Smooth muscle cell (in vitro differentiated cells): ENCODE measurements at regions not wholly inside any gene's neighbourhood (a gene's known extent, or its start where the extent isn't known, plus 50 kb on each side); places are given as distances from the start of the nearest gene placed in this dataset.

Experiments
- DNase-seq: peaks from one replicate; lab custom pipeline; 2025; ENCODE audit not compliant: unreplicated experiment; lab: John Stamatoyannopoulos, UW
- H2AFZ ChIP-seq: fragments of 200-600 bp; sonication (generic); 2 replicates; pipeline ENCODE4 v1.6.0; 2016; ENCODE audit warnings: antibody characterized with exemption, low read depth, mild to moderate bottlenecking
- H3F3A ChIP-seq: fragments of 200-600 bp; sonication (generic); 2 replicates; pipeline ENCODE4 v1.6.0; 2017; ENCODE audit warnings: antibody characterized with exemption, low read depth
- H3K27ac ChIP-seq: fragments of 200-600 bp; sonication (generic); 2 replicates; pipeline ENCODE4 v1.5.1; 2016; ENCODE audit warnings: low read depth, mild to moderate bottlenecking
- H3K27me3 ChIP-seq: fragments of 200-600 bp; sonication (generic); 2 replicates; pipeline ENCODE4 v1.6.1; 2016; ENCODE audit warnings: low read depth, mild to moderate bottlenecking
- H3K36me3 ChIP-seq: fragments of 200-600 bp; sonication (generic); 2 replicates; pipeline ENCODE4 v1.5.1; 2016; ENCODE audit warnings: low read depth
- H3K4me1 ChIP-seq: fragments of 200-600 bp; sonication (generic); 2 replicates; pipeline ENCODE4 v1.5.1; 2016; ENCODE audit warnings: low read depth
- H3K4me2 ChIP-seq: fragments of 200-600 bp; sonication (generic); 2 replicates; pipeline ENCODE4 v1.6.0; 2016; ENCODE audit warnings: mild to moderate bottlenecking
- H3K4me3 ChIP-seq: fragments of 200-600 bp; sonication (generic); 2 replicates; pipeline ENCODE4 v1.5.1; 2016; ENCODE audit warnings: mild to moderate bottlenecking
- H3K79me2 ChIP-seq: fragments of 200-600 bp; sonication (generic); 2 replicates; pipeline ENCODE4 v1.6.0; 2016; ENCODE audit warnings: low read depth, mild to moderate bottlenecking
- H3K9ac ChIP-seq: fragments of 200-600 bp; sonication (generic); 2 replicates; pipeline ENCODE4 v1.6.0; 2016; ENCODE audit warnings: low read depth
- H3K9me3 ChIP-seq: fragments of 200-600 bp; sonication (generic); replicated peaks from 2 replicates; pipeline ENCODE4 v1.5.1; 2016; ENCODE audit warnings: low read depth
- H4K20me1 ChIP-seq: fragments of 200-600 bp; sonication (generic); 2 replicates; pipeline ENCODE4 v1.6.0; 2016; ENCODE audit warnings: low read depth
- CTCF ChIP-seq: fragments of 200-600 bp; sonication (generic); IDR thresholded peaks from 2 replicates; pipeline ENCODE4 v1.5.1; 2017; ENCODE audit warnings: borderline replicate concordance, mild to moderate bottlenecking, antibody characterized with exemption; ENCODE audit not compliant: insufficient read depth, poor library complexity, severe bottlenecking
- WGBS: methylation state at CpG from one replicate; pipeline ENCODE4 v1.1.7; 2016; ENCODE audit warnings: low lambda C conversion rate; 5-methylcytosine and 5-hydroxymethylcytosine counted together

GRCh38 chr18:37812961-37813360, 247.4 kb upstream of the CELF4 start:
- H3K4me1 ChIP-seq: no peaks in the 10 kb centered on the region
- H3K36me3 ChIP-seq: no peaks in the 10 kb centered on the region
- H3F3A ChIP-seq: no peaks in the 10 kb centered on the region
- no peak for DNase-seq
- no peaks in the 10 kb centered on the region for H3K79me2 ChIP-seq
- H3K9me3 ChIP-seq: no peaks in the 10 kb centered on the region
- no peaks in the 10 kb centered on the region for H3K27me3 ChIP-seq
- H3K4me2 ChIP-seq: no peak overlapping the region
- WGBS: 82% methylated on average over 3 of the region's 3 CpGs
- H3K9ac ChIP-seq: no peak overlapping the region
- TF ChIP-seq CTCF: no peak
- no peaks in the 10 kb centered on the region for H4K20me1 ChIP-seq
- no peak overlapping the region for H2AFZ ChIP-seq
- H3K4me3 ChIP-seq: no peak overlapping the region
- H3K27ac ChIP-seq: no peak overlapping the region

- TF ChIP-seq CTCF: no peak
- Histone ChIP-seq H3K27ac (no peak overlapping the region), H3K4me1 (no peaks in the 10 kb centered on the region), H3K36me3 (no peaks in the 10 kb centered on the region), H3F3A (no peaks in the 10 kb centered on the region), H3K9ac (no peak overlapping the region), H3K4me3 (no peak overlapping the region), H3K9me3 (no peaks in the 10 kb centered on the region), H2AFZ (no peak overlapping the region), H3K27me3 (no peaks in the 10 kb centered on the region), H3K4me2 (no peak overlapping the region), H4K20me1 (no peaks in the 10 kb centered on the region), H3K79me2 (no peaks in the 10 kb centered on the region)
- 94% methylated on average over 8 of the region's 8 CpGs for WGBS
- DNase-seq: no peak
These were observed 240.3 kb upstream of the CELF4 start for GRCh38 chr18:37805773-37806404.

- H3K4me1 ChIP-seq: no peaks in the 10 kb centered on the region
- no peak overlapping the region for H2AFZ ChIP-seq
- H3K36me3 ChIP-seq: no peaks in the 10 kb centered on the region
- H3K4me3 ChIP-seq: no peak overlapping the region
- no peak for DNase-seq
- H3K27me3 ChIP-seq: no peaks in the 10 kb centered on the region
- no peak overlapping the region for H3K4me2 ChIP-seq
- H3K9ac ChIP-seq: no peak overlapping the region
- 95% methylated on average over 6 of the region's 6 CpGs for WGBS
- no peaks in the 10 kb centered on the region for H3F3A ChIP-seq
- H3K9me3 ChIP-seq: no peaks in the 10 kb centered on the region
- no peak for TF ChIP-seq CTCF
- H3K27ac ChIP-seq: no peak overlapping the region
- no peaks in the 10 kb centered on the region for H3K79me2 ChIP-seq
- H4K20me1 ChIP-seq: no peaks in the 10 kb centered on the region
These were observed 231.3 kb upstream of the CELF4 start for GRCh38 chr18:37796823-37797349.

GRCh38 chr18:37787452-37787851, 221.9 kb upstream of the CELF4 start:
- H4K20me1 ChIP-seq: no peaks in the 10 kb centered on the region
- no peaks in the 10 kb centered on the region for H3K9me3 ChIP-seq
- DNase-seq: no peak
- no peak overlapping the region for H3K27ac ChIP-seq
- H3K79me2 ChIP-seq: no peaks in the 10 kb centered on the region
- H3K36me3 ChIP-seq: no peaks in the 10 kb centered on the region
- no peak for TF ChIP-seq CTCF
- H3F3A ChIP-seq: no peaks in the 10 kb centered on the region
- H3K4me1 ChIP-seq: peaks cover 7% of the 10 kb centered on the region
- H3K9ac ChIP-seq: no peak overlapping the region
- H3K27me3 ChIP-seq: peaks cover 2% of the 10 kb centered on the region
- no peak overlapping the region for H3K4me3 ChIP-seq
- H2AFZ ChIP-seq: no peak overlapping the region
- H3K4me2 ChIP-seq: no peak overlapping the region
